HEK293T (cell line): ENCODE measurements at regions not wholly inside any gene's neighbourhood (a gene's known extent, or its start where the extent isn't known, plus 50 kb on each side); places are given as distances from the start of the nearest gene placed in this dataset.

Experiments
- FOXK2 ChIP-seq: fragments of 450-650 bp; IDR thresholded peaks from 2 replicates; pipeline ENCODE4 v1.6.1; 2016; ENCODE audit warnings: mild to moderate bottlenecking
- HDGF ChIP-seq: fragments of 450-650 bp; IDR thresholded peaks from 2 replicates; pipeline ENCODE4 v1.6.1; 2017; ENCODE audit warnings: antibody characterized with exemption, borderline replicate concordance
- ZNF384 ChIP-seq: fragments of 450-650 bp; IDR thresholded peaks from 2 replicates; pipeline ENCODE4 v1.6.1; 2016

GRCh38 chr10:44476409-44477045, 91.6 kb upstream of the CXCL12 start:
- TF ChIP-seq ZNF384 (no peak), FOXK2 (no peak), HDGF (no peak)
